GM12874 (cell line): ENCODE measurements at regions not wholly inside any gene's neighbourhood (a gene's known extent, or its start where the extent isn't known, plus 50 kb on each side); places are given as distances from the start of the nearest gene placed in this dataset.

Experiments used
- TF ChIP-seq, protein P1 (sequence below): IDR thresholded peaks from 2 replicates; pipeline ENCODE4 v1.5.1; 2011; ENCODE audit warnings: low read depth, mild to moderate bottlenecking, control low read depth, low read length, moderate library complexity; ENCODE audit not compliant: insufficient read depth

DNA sequence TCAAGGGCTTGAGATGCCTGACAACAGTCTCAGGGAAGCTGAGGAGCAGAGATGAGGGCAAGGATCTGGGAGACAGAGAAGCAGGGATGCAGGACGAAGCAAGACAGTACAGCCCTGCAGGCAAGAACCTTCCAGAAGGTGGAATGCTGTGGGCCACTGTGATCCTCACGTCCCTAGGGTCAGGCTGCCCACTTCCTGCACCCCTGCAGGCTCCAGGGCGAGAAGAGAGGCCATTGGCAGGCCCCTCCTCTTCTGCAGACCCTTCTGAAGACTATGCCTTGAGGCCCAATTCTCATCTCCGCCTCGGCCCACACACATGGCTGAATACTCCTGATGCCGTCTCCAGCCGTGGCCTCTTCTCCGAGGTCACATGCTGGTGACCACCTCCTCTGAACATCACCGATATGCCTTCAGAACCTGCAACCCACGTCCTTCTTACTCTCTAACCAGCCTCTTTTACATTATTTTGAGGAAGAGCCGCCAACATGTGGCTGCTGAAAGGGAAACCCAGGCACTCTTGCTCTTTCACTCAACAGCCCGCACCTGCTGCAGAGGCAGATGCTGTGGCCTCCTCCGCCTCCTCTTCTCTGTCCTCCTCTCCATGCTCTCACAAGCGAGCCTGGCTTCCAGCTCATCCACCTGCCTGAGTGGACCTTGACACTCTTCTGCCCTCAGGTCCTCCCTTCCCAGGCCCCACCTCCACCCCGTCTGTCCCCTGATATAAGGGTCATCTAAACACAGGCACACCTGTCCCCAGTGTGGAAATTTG, 181.5 kb downstream of the IRX2 start:
- TF ChIP-seq, protein P1, sequence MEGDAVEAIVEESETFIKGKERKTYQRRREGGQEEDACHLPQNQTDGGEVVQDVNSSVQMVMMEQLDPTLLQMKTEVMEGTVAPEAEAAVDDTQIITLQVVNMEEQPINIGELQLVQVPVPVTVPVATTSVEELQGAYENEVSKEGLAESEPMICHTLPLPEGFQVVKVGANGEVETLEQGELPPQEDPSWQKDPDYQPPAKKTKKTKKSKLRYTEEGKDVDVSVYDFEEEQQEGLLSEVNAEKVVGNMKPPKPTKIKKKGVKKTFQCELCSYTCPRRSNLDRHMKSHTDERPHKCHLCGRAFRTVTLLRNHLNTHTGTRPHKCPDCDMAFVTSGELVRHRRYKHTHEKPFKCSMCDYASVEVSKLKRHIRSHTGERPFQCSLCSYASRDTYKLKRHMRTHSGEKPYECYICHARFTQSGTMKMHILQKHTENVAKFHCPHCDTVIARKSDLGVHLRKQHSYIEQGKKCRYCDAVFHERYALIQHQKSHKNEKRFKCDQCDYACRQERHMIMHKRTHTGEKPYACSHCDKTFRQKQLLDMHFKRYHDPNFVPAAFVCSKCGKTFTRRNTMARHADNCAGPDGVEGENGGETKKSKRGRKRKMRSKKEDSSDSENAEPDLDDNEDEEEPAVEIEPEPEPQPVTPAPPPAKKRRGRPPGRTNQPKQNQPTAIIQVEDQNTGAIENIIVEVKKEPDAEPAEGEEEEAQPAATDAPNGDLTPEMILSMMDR, result no peak

DNA sequence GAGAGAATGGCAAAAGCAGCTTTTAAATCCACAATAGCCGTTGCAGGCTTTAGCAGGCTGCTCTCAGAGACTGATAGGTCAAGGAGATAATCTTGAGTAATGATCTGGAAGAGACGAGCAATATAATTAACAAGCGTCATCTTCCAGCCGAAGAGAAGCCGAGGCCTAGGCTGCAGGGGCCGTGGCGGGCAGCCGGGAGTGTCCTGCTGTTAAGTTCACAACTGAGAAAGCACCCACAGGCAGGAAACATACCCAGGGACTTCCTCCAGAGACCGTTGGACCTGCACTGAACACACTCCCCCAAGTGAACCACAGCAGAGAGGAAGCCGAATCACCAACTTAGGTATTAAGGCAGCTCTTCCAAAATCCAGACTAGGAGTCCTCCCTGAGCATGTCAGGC, 182.3 kb downstream of the IRX2 start:
- TF ChIP-seq, protein P1, result no peak

DNA sequence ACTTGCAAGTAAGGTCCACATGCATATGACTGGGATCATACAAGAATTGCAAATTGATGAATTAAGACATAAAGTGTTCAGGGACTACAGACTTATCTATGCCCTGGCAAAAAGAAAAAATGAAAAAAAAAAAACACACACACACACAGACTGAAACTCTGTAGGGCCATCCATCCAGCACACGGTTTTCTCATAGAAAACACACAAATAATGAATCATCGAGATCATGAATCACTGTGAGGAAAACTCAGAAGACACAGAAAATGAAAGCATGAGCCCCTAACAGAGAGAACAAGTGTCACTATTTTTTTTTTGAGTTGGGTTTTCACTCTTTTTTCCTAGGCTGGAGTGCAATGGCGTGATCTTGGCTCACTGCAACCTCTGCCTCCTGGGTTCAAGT, 185.2 kb downstream of the IRX2 start:
- TF ChIP-seq, protein P1, result no peak

DNA sequence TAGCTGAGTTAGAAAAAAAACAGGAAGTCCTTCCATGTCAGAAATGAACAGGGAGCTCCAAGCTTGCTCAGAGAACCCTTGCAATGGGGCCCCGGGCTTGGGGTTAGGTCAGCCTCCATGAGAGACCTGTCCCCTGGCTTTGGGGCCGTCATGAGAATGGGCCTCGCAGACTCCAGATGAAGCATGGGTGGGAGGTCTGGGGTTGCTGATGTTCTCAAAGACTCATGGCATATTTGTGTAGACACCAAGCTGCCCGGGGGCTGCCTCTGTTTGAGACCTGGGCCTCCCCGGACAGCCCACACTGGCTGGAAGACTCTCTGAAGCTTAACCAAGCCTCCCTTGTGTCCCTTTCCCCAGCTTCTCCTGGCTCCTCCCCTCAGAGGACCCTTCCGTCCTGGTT, 186.3 kb downstream of the IRX2 start:
- TF ChIP-seq, protein P1, result no peak

DNA sequence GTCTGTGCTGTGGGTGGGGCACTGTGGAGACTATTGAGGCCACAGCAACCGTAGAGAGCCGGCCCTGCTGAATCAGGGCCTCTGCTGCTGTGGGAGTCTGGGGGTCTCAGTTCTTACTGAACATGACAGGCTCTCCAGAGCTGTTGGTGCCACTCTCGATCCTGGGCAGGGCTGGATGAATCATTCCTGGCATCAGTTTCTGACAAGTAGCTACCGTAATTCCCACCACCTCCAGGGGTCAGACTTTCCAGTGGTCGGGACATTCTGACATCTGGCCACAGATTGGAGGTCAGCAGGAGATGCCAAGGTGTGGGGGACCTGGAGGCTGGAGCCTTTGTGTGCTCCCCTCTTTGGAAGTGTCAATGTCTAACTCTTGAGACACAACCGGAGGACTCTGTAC, 188.4 kb downstream of the IRX2 start:
- TF ChIP-seq, protein P1, result no peak

DNA sequence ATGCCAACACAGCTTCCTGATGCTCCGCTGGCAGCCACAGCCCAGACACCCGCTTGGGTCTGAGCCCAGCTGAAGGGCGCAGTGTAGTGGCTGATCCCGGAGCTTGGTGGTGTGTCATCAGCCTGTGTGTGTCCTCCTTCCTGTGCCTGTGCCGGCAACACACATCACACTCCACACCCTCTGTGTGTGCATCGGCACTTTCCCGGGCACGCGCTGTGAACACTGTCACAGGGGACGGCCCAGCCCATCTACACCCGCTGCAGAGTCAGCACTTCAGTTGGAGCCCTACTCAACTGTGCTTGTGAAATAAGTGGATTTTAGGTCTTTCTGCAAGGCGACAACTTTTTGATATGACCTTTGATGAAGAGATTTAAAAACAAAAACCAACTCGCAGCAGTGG, 189.4 kb downstream of the IRX2 start:
- TF ChIP-seq, protein P1, result no peak

DNA sequence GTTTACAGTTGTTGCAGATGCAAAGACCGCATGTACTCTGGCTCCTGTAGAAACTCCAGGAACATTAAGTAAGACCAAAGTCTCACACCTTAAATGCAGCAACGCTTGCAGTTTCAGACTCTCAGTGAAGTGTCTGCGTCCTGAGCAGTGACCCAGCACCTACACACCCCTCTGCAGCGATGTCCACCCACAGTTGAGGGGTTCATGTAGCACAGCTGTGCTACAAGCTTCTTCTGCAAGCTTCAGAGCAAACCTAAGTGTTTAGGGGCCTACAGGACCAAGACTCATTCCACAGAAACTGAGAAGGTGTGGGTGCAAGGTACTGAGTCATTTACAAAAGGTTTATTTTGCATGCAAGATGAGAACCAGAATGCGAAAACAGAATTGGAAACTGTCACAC, 191.0 kb downstream of the IRX2 start:
- TF ChIP-seq, protein P1, result no peak

DNA sequence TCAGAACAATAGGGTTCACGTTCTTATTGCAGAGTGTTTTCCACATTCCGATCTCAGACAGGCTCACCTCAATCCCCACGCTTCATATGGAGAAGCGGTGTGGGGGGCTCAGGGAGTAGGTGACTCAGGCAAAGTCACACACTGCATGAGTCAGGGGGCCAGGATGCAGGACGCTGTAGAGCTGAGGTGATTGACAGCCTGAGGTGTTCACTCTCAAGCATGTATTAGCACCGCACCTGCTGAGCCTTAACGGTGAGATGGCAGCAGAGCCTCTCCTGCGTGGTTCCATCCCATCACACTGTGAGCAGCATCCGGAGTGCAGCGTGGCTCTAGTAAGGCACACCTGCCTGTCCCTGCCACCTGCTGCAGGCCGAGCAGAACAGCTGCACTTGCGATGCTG, 194.0 kb downstream of the IRX2 start:
- TF ChIP-seq, protein P1, result no peak
